HepG2 (cell line): ENCODE measurements at regions not wholly inside any gene's neighbourhood (a gene's known extent, or its start where the extent isn't known, plus 50 kb on each side); places are given as distances from the start of the nearest gene placed in this dataset.

Experiments used
- AGO2 ChIP-seq: fragments of 200-400 bp; formaldehyde crosslinking; optimal IDR thresholded peaks from 2 replicates; pipeline ENCODE3; 2017; ENCODE audit warnings: mild to moderate bottlenecking, low read depth, low read length, moderate library complexity
- ARID3A ChIP-seq: IDR thresholded peaks from 2 replicates; pipeline ENCODE4 v1.6.1; 2012; ENCODE audit warnings: low read depth, low read length, improper control_type of control experiment
- CBFB ChIP-seq: sonication (generic); formaldehyde crosslinking; IDR thresholded peaks from 2 replicates; pipeline ENCODE4 v1.4.0; 2020; ENCODE audit warnings: missing genetic modification reagents
- EP300 ChIP-seq, 3 experiments: sonication (generic) in 1 of 3; formaldehyde crosslinking in 1 of 3; IDR thresholded peaks; 2 replicates each; pipeline versions ENCODE4 v1.5.1 to v1.6.1; 2011 to 2020; ENCODE audit warnings: low read depth in 2 of 3, low read length in 2 of 3, borderline replicate concordance in 1 of 3, improper control_type of control experiment in 1 of 3, mild to moderate bottlenecking in 1 of 3, missing genetic modification reagents in 1 of 3, moderate library complexity in 1 of 3
- EZH2 ChIP-seq: conservative IDR thresholded peaks from 2 replicates; pipeline ENCODE4 v1.6.1; 2012; ENCODE audit warnings: mild to moderate bottlenecking, low read depth, low read length, moderate library complexity
- HDAC2 ChIP-seq: sonication (generic); formaldehyde crosslinking; IDR thresholded peaks from 2 replicates; pipeline ENCODE4 v1.4.0; 2020; ENCODE audit warnings: missing genetic modification reagents
- HES4 ChIP-seq: sonication (generic); formaldehyde crosslinking; IDR thresholded peaks from 2 replicates; pipeline ENCODE4 v1.9.0; 2021; ENCODE audit warnings: mild to moderate bottlenecking, missing genetic modification reagents, borderline replicate concordance
- HNF1A ChIP-seq, 2 experiments: sonication (generic) in 1 of 2; formaldehyde crosslinking in 1 of 2; IDR thresholded peaks; 2 replicates each; pipeline versions ENCODE4 v1.4.0 to v1.6.1; 2016 to 2020; ENCODE audit warnings: borderline replicate concordance in 1 of 2, low read depth in 1 of 2, mild to moderate bottlenecking in 1 of 2, missing genetic modification reagents in 1 of 2
- HOXD1 ChIP-seq: sonication (generic); formaldehyde crosslinking; IDR thresholded peaks from 2 replicates; pipeline ENCODE4 v1.5.0; 2020; ENCODE audit warnings: missing genetic modification reagents
- KDM3A ChIP-seq: IDR thresholded peaks from 2 replicates; pipeline ENCODE4 v1.6.1; 2018; ENCODE audit warnings: low read depth, missing compliant biosample characterization
- MIER3 ChIP-seq: IDR thresholded peaks from 2 replicates; pipeline ENCODE4 v1.6.1; 2016; ENCODE audit warnings: missing compliant biosample characterization, borderline replicate concordance
- PHF8 ChIP-seq: sonication (generic); formaldehyde crosslinking; IDR thresholded peaks from 2 replicates; pipeline ENCODE4 v1.5.0; 2020; ENCODE audit warnings: missing genetic modification reagents
- SAP130 ChIP-seq: IDR thresholded peaks from 2 replicates; pipeline ENCODE4 v1.6.1; 2016; ENCODE audit warnings: low read depth
- TBX2 ChIP-seq: sonication (generic); formaldehyde crosslinking; IDR thresholded peaks from 2 replicates; pipeline ENCODE4 v1.5.0; 2020; ENCODE audit warnings: missing genetic modification reagents, mild to moderate bottlenecking, borderline replicate concordance
- TCF7L2 ChIP-seq: IDR thresholded peaks from 2 replicates; pipeline ENCODE4 v1.6.1; 2011; ENCODE audit warnings: mild to moderate bottlenecking, low read depth, low read length, moderate library complexity
- ZBTB1 ChIP-seq: sonication (generic); formaldehyde crosslinking; IDR thresholded peaks from 2 replicates; pipeline ENCODE4 v1.4.0; 2020; ENCODE audit warnings: missing genetic modification reagents, borderline replicate concordance
- ZBTB49 ChIP-seq: sonication (generic); formaldehyde crosslinking; IDR thresholded peaks from 2 replicates; pipeline ENCODE4 v1.4.0; 2020; ENCODE audit warnings: missing genetic modification reagents, borderline replicate concordance
- ZBTB7B ChIP-seq: sonication (generic); formaldehyde crosslinking; IDR thresholded peaks from 2 replicates; pipeline ENCODE4 v1.4.0; 2020; ENCODE audit warnings: missing genetic modification reagents
- ZNF782 ChIP-seq: sonication (generic); formaldehyde crosslinking; IDR thresholded peaks from 2 replicates; pipeline ENCODE4 v1.4.0; 2020; ENCODE audit warnings: missing genetic modification reagents, mild to moderate bottlenecking, borderline replicate concordance
- ZNF878 ChIP-seq: sonication (generic); formaldehyde crosslinking; IDR thresholded peaks from 2 replicates; pipeline ENCODE4 v1.8.1; 2023; ENCODE audit warnings: mild to moderate bottlenecking, missing genetic modification reagents, moderate library complexity
- ZNF883 ChIP-seq: sonication (generic); formaldehyde crosslinking; IDR thresholded peaks from 2 replicates; pipeline ENCODE4 v1.5.1; 2020; ENCODE audit warnings: mild to moderate bottlenecking, missing genetic modification reagents; ENCODE audit errors: not compliant biosample characterization

- TF ChIP-seq ARID3A (peak; percentile 29), TBX2 (peak; percentile 95), ZBTB49 (CRISPR knock-in tag) (no peak), AGO2 (no peak), ZNF782 (CRISPR knock-in tag) (no peak), HDAC2 (CRISPR knock-in tag) (peak; percentile 89), SAP130 (CRISPR knock-in tag) (peak; percentile 78), ZBTB1 (no peak), ZNF878 (peak; percentile 76; the same call in 1 of the 2 replicates), TCF7L2 (peak; percentile 42; the same call in 1 of the 2 replicates), PHF8 (no peak), HES4 (CRISPR knock-in tag) (no peak), MIER3 (CRISPR knock-in tag) (peak; percentile 59; the same call in 1 of the 2 replicates), HNF1A (IDR thresholded peaks at IDR 0.05; ENCODE audit: low read depth) (no peak; the same call in 1 of the 2 replicates), HNF1A (CRISPR knock-in tag; IDR thresholded peaks at IDR 0.05; ENCODE audit: borderline replicate concordance) (peak; percentile 66; the same call in 1 of the 2 replicates), ZBTB7B (CRISPR knock-in tag) (peak; percentile 31; the same call in 1 of the 2 replicates), ZNF883 (CRISPR knock-in tag) (no peak), HOXD1 (peak; percentile 57; the same call in 1 of the 2 replicates), CBFB (CRISPR knock-in tag) (0 out of 2 replicates have a peak, but pooled peaks have one; percentile 38), KDM3A (CRISPR knock-in tag) (no peak), EP300 (IDR thresholded peaks at IDR 0.05; ENCODE audit: low read depth in 2 of 2, low read length in 2 of 2) (peak; percentile 28 to 93; a peak in 3 of 4 replicates), EP300 (CRISPR knock-in tag; IDR thresholded peaks at IDR 0.05; ENCODE audit: borderline replicate concordance) (peak; percentile 96), EZH2 (no peak)
Observed at GRCh38 chr2:234694244-234695013, 197.5 kb upstream of the ARL4C start (continued).
